Neural cell (in vitro differentiated cells): ENCODE measurements at regions not wholly inside any gene's neighbourhood (a gene's known extent, or its start where the extent isn't known, plus 50 kb on each side); places are given as distances from the start of the nearest gene placed in this dataset.

ENCODE experiments used
- H2AFZ ChIP-seq: fragments of 200-600, 300-800 bp; sonication (generic), shearing (Covaris generic); 2 replicates; pipeline ENCODE4 v1.6.0; 2014; ENCODE audit warnings: low read depth, mild to moderate bottlenecking, antibody characterized with exemption, low read length, moderate library complexity
- H3F3A ChIP-seq: fragments of 200-600 bp; shearing (Covaris generic); 2 replicates; pipeline ENCODE4 v1.6.1; 2016; ENCODE audit warnings: mild to moderate bottlenecking, moderate library complexity, mixed read lengths, antibody characterized with exemption, low read length; ENCODE audit not compliant: insufficient read depth, poor library complexity, severe bottlenecking
- H3K27ac ChIP-seq: fragments of 200-600, 300-800 bp; sonication (generic), shearing (Covaris generic); 2 replicates; pipeline ENCODE4 v1.5.1; 2014; ENCODE audit warnings: mild to moderate bottlenecking, low read length, moderate library complexity
- H3K27me3 ChIP-seq: fragments of 300-800, 200-600 bp; sonication (generic), shearing (Covaris generic); 2 replicates; pipeline ENCODE4 v1.6.0; 2014; ENCODE audit warnings: mild to moderate bottlenecking, low read depth, low read length, moderate library complexity; ENCODE audit not compliant: insufficient read depth
- H3K36me3 ChIP-seq: fragments of 300-800, 200-600 bp; sonication (generic), shearing (Covaris generic); 2 replicates; pipeline ENCODE4 v1.5.1; 2014; ENCODE audit warnings: mild to moderate bottlenecking, antibody characterized with exemption, low read length, moderate library complexity; ENCODE audit not compliant: insufficient read depth
- H3K4me2 ChIP-seq: fragments of 300-800, 200-600 bp; sonication (generic), shearing (Covaris generic); 2 replicates; pipeline ENCODE4 v1.6.0; 2014; ENCODE audit warnings: mild to moderate bottlenecking, low read length
- H3K4me3 ChIP-seq: fragments of 300-800, 200-600 bp; sonication (generic), shearing (Covaris generic); 2 replicates; pipeline ENCODE4 v1.5.1; 2014; ENCODE audit warnings: mild to moderate bottlenecking, low read length, moderate library complexity
- H3K79me2 ChIP-seq: fragments of 200-600 bp; shearing (Covaris generic); replicated peaks from 2 replicates; pipeline ENCODE4 v1.6.0; 2014; ENCODE audit warnings: mild to moderate bottlenecking, low read length, moderate library complexity; ENCODE audit not compliant: insufficient read depth
- H3K9ac ChIP-seq: fragments of 300-800, 200-600 bp; sonication (generic), shearing (Covaris generic); 2 replicates; pipeline ENCODE4 v1.6.1; 2016; ENCODE audit warnings: mild to moderate bottlenecking, low read length, mixed read lengths
- H3K9me2 ChIP-seq: fragments of 200-600 bp; shearing (Covaris generic); 2 replicates; pipeline ENCODE4 v1.6.1; 2016; ENCODE audit warnings: mild to moderate bottlenecking, low read length, mixed read lengths; ENCODE audit not compliant: insufficient read depth
- H3K9me3 ChIP-seq: fragments of 200-600, 300-800 bp; sonication (generic), shearing (Covaris generic); 2 replicates; pipeline ENCODE4 v1.6.1; 2016; ENCODE audit warnings: mild to moderate bottlenecking, mixed run types, low read length, moderate library complexity, mixed read lengths
- H4K20me1 ChIP-seq: fragments of 200-600 bp; shearing (Covaris generic); 2 replicates; pipeline ENCODE4 v1.6.1; 2016; ENCODE audit warnings: mild to moderate bottlenecking, mixed run types; ENCODE audit not compliant: insufficient read depth
- EP300 ChIP-seq: fragments of 450-650 bp; conservative IDR thresholded peaks from 2 replicates; pipeline ENCODE4 v1.6.1; 2014; ENCODE audit warnings: antibody characterized with exemption, mild to moderate bottlenecking, moderate library complexity; ENCODE audit not compliant: poor library complexity, severe bottlenecking
- EZH2 ChIP-seq: fragments of 200-600, 300-800 bp; shearing (Covaris generic), sonication (generic); IDR thresholded peaks from 2 replicates; pipeline ENCODE4 v1.6.1; 2014; ENCODE audit warnings: antibody characterized with exemption, low read length, borderline replicate concordance, mild to moderate bottlenecking; ENCODE audit not compliant: insufficient read depth, poor library complexity, severe bottlenecking
- MXI1 ChIP-seq: fragments of 450-650 bp; conservative IDR thresholded peaks from 2 replicates; pipeline ENCODE4 v1.6.1; 2014; ENCODE audit warnings: antibody characterized with exemption, mild to moderate bottlenecking; ENCODE audit not compliant: poor library complexity, severe bottlenecking
- POLR2AphosphoS5 ChIP-seq: IDR thresholded peaks from 2 replicates; pipeline ENCODE4 v1.6.1; 2012
- RAD21 ChIP-seq: fragments of 450-650 bp; conservative IDR thresholded peaks from 2 replicates; pipeline ENCODE4 v1.6.1; 2014; ENCODE audit warnings: antibody characterized with exemption, mild to moderate bottlenecking, moderate library complexity
- SMC3 ChIP-seq: fragments of 450-650 bp; conservative IDR thresholded peaks from 2 replicates; pipeline ENCODE4 v1.6.1; 2014; ENCODE audit warnings: antibody characterized with exemption, mild to moderate bottlenecking, moderate library complexity; ENCODE audit not compliant: poor library complexity
- TAF1 ChIP-seq: IDR thresholded peaks from 2 replicates; pipeline ENCODE4 v1.6.1; 2012; ENCODE audit warnings: low read depth
- TF ChIP-seq, protein P1 (sequence below): fragments of 450-650 bp; IDR thresholded peaks from 2 replicates; pipeline ENCODE4 v1.5.1; 2014; ENCODE audit warnings: antibody characterized with exemption, mild to moderate bottlenecking, moderate library complexity; ENCODE audit not compliant: poor library complexity, severe bottlenecking
- TF ChIP-seq, protein P2 (sequence below): IDR thresholded peaks from 2 replicates; pipeline ENCODE4 v1.6.1; 2012; ENCODE audit warnings: borderline replicate concordance

DNA sequence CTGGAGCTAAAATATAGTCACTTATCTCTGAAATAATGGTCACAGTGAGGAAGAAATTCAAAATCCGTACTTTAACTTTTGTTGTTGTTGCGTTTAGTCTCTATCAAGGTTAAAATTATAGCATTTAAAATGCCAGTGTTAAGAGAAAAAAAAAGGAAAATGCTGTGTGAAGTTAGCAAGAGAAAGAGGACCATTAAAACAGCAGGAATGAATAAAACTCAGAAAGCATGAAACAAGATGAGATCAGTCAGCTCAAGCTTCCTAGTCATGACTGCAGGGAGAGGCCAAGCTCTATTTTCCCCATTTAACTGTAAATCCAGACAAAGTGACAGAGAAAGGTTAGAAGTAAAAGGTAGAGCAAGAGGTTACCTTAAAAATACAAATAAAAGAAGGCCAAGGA lies 281.7 kb upstream of the ATP5MC3 start:
- Histone ChIP-seq H3F3A (no peaks in the 10 kb centered on the region), H3K4me3 (no peak overlapping the region), H3K9me2 (no peaks in the 10 kb centered on the region), H3K27me3 (no peaks in the 10 kb centered on the region), H3K36me3 (no peaks in the 10 kb centered on the region), H2AFZ (no peak overlapping the region), H3K9me3 (no peaks in the 10 kb centered on the region), H4K20me1 (no peaks in the 10 kb centered on the region), H3K4me2 (no peak overlapping the region), H3K27ac (no peak overlapping the region), H3K9ac (no peak overlapping the region), H3K79me2 (no peaks in the 10 kb centered on the region)
- TF ChIP-seq, protein P1, sequence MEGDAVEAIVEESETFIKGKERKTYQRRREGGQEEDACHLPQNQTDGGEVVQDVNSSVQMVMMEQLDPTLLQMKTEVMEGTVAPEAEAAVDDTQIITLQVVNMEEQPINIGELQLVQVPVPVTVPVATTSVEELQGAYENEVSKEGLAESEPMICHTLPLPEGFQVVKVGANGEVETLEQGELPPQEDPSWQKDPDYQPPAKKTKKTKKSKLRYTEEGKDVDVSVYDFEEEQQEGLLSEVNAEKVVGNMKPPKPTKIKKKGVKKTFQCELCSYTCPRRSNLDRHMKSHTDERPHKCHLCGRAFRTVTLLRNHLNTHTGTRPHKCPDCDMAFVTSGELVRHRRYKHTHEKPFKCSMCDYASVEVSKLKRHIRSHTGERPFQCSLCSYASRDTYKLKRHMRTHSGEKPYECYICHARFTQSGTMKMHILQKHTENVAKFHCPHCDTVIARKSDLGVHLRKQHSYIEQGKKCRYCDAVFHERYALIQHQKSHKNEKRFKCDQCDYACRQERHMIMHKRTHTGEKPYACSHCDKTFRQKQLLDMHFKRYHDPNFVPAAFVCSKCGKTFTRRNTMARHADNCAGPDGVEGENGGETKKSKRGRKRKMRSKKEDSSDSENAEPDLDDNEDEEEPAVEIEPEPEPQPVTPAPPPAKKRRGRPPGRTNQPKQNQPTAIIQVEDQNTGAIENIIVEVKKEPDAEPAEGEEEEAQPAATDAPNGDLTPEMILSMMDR, result no peak
- TF ChIP-seq SMC3, result no peak
- TF ChIP-seq MXI1, result no peak
- no peak for TF ChIP-seq EZH2
- TF ChIP-seq, protein P2, sequence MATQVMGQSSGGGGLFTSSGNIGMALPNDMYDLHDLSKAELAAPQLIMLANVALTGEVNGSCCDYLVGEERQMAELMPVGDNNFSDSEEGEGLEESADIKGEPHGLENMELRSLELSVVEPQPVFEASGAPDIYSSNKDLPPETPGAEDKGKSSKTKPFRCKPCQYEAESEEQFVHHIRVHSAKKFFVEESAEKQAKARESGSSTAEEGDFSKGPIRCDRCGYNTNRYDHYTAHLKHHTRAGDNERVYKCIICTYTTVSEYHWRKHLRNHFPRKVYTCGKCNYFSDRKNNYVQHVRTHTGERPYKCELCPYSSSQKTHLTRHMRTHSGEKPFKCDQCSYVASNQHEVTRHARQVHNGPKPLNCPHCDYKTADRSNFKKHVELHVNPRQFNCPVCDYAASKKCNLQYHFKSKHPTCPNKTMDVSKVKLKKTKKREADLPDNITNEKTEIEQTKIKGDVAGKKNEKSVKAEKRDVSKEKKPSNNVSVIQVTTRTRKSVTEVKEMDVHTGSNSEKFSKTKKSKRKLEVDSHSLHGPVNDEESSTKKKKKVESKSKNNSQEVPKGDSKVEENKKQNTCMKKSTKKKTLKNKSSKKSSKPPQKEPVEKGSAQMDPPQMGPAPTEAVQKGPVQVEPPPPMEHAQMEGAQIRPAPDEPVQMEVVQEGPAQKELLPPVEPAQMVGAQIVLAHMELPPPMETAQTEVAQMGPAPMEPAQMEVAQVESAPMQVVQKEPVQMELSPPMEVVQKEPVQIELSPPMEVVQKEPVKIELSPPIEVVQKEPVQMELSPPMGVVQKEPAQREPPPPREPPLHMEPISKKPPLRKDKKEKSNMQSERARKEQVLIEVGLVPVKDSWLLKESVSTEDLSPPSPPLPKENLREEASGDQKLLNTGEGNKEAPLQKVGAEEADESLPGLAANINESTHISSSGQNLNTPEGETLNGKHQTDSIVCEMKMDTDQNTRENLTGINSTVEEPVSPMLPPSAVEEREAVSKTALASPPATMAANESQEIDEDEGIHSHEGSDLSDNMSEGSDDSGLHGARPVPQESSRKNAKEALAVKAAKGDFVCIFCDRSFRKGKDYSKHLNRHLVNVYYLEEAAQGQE, result no peak
- no peak for TF ChIP-seq POLR2AphosphoS5

DNA sequence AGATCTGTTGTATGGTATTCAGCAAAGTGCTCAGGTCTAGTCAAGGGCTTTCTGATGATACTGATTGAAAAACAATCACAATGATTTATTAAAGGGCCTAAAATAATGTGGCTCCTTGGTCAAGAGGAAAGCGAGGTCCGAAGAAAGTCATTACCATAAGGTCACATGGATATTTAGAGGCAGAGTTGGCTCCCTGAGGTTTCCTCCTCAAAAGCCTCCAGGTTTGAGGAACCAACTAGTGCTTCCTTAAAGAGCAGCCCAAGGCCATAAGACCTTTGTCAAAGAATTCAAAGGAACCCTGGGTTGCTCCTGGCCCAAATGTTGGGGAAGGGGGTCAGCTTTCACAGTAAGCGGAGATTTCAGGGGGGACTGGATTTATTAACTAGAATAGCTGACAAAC lies 280.7 kb upstream of the ATP5MC3 start:
- Histone ChIP-seq H3K4me2 (no peak overlapping the region), H3K79me2 (no peaks in the 10 kb centered on the region), H3K36me3 (no peaks in the 10 kb centered on the region), H3K27me3 (no peaks in the 10 kb centered on the region), H3K27ac (no peak overlapping the region), H3K9me3 (no peaks in the 10 kb centered on the region), H3K9ac (no peak overlapping the region), H3K9me2 (no peaks in the 10 kb centered on the region), H4K20me1 (no peaks in the 10 kb centered on the region), H3K4me3 (no peak overlapping the region), H3F3A (no peaks in the 10 kb centered on the region), H2AFZ (no peak overlapping the region)
- TF ChIP-seq EZH2 (no peak), POLR2AphosphoS5 (no peak), TAF1 (no peak), MXI1 (no peak), EP300 (no peak), RAD21 (no peak), SMC3 (no peak)
- TF ChIP-seq, protein P2, result no peak
